GM03348 (cell line): ENCODE measurements at regions not wholly inside any gene's neighbourhood (a gene's known extent, or its start where the extent isn't known, plus 50 kb on each side); places are given as distances from the start of the nearest gene placed in this dataset.

ENCODE experiments used
- DNase-seq: peaks from one replicate; pipeline ENCODE4 v3.0.0; 2012; ENCODE audit warnings: low spot score

DNA sequence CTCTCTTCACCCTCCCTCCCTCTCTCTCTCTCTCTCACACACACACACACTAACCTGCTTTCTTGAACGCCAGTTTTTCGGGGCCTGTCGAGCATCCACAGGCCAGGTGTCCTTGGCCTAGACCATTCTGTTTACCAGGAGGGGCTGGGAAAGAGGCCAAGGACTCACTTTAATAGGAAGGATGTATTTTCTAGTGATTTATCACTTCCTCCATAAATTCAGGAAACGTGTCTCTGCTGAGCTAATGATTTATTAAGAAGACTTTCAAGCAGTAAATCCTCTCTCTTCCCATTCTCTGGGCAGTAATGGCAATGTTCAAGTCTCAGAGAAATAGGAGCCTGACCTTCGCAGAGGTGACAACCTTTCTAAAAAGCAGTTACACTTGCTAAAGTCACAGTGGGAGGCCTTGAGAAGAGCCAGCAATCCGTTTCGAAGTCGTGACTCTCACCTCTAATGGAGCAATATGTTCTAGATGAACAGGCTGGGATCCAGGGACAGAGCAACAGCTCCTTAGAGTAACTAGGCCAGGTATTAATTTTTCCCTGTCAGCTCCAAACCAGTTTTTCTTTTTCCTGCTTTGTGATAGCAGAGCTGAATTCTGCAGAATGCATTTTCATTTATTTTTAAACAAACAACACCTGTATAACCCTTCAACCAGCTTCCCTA is 1357.5 kb upstream of the SORCS1 start:
- no peak for DNase-seq

DNA sequence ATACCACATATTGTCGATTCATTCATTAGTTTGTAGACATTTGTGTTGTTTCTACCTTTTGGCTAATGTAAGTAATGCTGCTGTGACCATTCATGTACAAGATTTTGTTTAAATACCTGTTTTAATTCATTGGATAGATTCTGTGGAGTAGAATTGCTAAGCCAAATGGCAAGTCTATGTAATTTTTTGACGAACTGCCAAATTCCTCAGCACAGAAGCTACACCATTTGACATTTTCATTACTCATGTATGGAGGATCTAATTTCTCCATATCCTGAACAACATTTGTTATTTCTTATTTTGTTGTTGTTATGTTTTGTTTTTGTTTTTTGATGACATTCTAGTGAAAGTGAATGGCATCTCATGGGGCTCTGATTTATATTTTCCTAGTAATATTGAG is 1351.3 kb upstream of the SORCS1 start:
- no peak for DNase-seq

DNA sequence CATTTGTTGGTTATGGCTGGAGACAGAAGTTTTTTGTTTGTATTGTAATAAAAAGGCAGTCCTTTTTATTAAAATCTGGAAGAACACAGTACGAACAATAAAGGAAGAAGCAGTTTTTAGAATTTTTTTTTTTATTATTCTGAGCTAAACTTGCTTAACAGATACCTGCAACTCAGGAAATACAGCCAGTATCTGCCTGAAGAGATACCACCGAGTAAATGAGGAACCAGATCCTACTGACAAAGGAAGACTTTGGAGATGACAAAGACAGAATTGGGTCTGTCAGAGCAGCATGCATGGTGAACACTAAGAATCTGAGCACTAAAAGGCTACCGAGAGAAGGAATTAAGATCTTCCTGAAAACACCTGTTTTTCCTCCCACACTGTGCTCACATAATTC is 1335.9 kb upstream of the SORCS1 start:
- no peak for DNase-seq

DNA sequence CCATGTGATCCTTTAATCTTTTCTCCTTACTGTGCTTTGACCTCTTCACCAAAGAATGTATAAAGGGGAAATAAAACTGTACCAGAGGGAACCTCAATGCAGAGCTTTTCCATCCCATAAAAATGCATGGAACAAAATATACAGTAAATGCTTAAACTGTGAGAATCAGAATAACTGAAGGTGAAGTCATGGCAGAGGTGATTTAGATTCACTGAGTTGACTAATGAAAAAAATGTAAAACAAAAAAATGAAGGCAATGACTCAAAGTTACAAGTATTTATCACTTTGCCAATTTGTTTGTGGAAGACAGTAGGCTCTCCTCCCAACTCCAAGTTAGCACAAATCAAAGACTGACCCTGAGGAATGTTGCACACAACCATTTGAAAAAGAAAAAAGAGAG is 1331.6 kb upstream of the SORCS1 start:
- peak; percentile 44 for DNase-seq

DNA sequence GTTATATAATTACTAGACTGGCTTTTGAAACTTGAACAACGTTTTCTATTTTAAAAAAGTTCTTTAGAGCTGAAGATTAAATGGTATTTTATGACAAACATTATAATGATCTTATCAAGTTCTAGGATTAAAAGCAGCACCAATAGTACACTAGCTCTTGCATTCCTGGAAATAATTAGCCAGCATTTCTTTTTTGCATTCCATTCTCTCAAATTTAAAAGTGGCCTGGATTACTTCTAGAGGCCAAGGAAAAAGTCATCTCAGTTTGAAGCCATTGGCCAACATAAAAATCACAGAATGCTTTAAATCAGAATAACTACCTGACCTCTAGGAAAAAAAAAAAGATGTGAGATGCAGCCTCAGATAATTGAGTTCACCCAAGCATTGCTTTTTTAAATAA is 1326.4 kb upstream of the SORCS1 start:
- DNase-seq: peak; percentile 21

DNA sequence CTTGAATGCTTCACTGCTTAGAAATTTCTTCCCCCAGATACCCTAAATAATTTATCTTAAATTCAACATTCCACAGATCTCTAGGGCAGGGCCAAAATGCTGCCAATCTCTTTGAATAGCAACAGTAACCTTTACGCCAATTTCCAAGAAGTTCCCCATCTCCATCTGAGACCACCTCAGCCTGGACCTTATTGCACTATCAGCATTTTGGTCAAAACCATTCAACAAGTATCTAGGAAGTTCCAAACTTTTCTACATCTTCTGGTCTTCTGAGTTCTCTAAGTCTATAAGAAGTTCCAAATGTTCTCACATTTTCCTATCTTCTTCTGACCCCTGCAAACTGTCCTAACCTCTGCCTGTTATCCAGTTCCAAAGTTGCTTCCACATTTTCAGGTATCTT is 1306.9 kb upstream of the SORCS1 start:
- no peak for DNase-seq

DNA sequence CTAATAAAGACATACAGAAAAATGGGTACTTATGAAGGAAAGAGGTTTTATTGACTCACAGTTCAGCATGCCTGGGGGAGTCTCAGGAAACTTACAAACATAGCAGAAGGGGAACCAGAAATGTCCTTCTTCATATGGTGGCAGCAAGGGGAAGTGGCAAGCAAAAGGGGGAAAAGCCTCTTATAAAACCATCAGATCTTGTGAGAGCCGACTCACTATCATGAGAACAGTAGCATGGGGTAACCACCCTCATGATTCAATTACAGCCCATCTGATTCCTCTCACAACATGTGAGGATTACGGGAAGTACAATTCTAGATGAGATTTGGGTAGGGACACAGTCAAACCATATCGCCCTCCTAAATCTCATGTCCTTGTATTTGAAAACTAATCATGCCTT is 1305.4 kb upstream of the SORCS1 start:
- no peak for DNase-seq

DNA sequence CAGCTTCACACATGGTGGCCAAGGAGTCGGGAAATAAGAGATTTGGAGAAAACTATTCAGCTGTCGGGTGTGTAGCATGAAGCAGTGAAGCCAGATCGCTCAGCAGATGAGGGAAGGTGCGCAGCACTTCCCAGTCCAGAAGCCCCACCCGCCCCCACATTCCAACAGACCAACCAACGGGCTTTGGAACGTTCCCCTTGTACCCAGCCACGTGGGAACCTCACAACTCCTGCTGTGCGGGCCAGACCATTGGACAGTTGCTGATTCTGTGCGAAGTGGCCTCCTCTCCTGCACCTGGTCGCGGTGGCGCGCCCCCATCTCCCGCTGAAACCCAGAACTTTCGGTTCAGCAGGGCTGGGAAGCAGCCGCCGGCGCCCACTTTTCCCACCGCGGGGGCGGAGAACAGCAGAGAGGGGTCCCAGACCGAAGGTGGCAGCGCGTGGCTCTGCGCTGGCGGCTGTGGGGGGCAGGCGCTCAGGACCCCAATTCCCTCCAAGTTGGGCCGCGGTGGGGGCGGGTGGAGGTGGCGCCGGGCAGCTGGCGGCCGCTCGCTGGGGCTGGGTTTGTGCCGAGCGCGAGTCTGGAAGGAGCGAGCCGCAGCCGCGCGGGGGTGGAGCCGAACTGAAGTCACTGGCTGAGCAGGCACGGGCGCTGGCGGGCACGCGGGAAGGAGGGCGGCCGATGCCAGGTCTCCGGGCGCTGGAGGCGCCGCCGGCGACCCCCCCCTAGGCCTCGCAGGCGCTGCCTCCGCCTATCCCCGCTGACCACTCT is 1301.5 kb upstream of the SORCS1 start:
- peak; percentile 88 for DNase-seq

DNA sequence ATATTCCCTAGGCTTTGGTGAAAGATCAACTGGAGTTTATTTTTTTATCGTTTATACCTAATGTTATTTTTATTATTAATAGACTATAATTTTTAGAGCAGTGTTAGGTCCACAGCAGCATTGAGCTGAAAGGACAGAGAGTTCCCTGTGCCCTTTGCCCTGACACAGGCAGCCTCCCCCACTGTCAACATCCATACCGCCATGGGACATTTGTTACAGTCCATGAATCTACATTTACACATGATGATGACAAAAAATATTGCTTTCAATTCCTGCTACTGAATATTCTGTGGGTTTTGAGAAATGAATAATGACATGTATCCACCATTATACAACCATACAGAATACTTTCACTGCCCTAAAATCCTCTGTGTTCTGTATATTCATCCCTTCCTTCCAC is 1297.5 kb upstream of the SORCS1 start:
- no peak for DNase-seq

DNA sequence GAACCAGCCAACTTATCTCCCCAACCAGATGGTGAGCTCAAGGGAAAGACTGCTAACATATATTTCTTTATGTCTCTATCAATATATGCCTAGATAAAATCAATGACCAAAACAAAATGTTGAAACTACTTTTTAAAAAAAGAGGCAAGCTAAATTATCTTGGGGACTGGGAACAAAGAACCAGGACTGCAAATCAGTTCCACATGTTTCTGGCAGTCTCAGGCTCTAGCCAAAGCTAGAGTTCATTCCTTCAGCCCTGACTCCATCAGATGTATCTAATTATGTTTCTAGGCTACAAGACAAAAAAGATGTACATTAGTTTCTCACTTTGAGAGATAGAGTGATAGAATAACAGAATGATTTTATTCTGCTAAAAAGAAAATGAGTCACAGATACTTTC is 1290.3 kb upstream of the SORCS1 start:
- peak; percentile 69 for DNase-seq

DNA sequence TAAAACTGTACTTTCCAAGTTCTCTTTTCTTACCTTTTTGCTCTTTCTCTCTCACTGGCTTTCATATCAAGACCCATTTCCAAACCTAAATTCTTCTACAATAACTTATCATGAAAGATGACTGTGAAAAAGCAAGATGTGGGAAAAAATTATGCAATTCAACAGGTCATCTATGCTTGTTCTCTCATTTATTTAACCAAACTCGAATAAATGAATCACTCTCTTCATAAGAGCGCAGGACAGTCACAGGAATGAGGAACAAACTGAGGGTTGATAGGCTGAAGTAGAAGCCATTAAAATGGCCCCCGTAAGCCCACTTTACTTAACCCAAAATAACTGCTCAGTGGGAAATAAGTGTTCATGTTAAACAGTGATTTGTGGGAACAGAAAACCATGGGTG is 1289.7 kb upstream of the SORCS1 start:
- DNase-seq: no peak

DNA sequence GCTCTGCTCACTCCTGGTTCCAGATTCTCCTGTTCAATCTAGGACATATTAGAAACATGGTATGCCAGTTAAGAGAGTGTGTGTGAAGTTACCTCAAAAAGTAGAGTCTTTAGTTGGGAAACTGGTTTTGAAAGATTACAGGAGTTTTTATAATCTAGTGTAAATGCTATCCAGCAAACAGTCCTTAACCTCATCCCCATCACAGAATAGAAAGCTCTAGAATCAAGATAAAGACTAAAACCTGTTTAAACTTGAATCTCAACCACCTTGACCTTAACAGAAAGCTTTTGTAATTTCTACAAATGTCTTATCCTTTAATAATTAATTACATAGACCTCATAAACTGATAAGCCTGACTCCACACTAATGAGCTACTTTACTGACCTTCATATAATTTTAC is 1288.7 kb upstream of the SORCS1 start:
- no peak for DNase-seq

DNA sequence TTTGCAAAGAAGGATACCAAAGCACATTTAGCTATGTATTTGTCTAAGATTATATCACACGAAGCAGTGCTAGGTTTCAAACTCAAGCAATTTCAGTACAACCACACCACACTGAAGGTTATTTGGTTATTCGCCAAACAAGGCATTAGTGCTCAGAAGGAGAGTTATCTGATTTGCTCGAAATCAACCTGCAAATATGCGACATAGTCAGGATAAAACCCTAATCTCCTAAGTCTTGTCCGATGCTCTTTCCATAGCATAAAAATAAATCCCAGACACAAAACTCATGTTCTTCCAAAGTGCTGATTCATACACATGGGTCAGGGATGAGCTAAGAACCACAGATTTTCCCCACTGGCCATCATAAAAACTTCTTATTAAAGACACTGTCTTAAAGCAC is 1288.0 kb upstream of the SORCS1 start:
- peak; percentile 11 for DNase-seq

DNA sequence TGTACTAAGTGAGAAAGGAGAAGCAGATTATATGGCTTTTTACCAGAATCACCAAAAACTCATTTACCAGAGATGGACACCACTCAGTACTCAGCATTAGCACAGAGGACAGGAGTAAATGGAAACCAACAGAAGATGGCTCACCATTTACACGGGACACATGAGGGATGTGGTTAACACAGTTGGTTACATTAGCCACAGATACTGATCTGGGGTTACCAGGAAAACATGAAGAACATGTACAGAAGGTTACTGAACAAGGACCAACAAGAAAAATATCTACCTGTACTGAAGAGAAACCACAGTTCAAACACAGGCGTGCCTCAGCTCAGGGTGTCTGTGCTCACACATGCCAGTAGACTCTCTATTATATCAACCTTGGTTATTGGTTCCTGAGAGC is 1285.8 kb upstream of the SORCS1 start:
- no peak for DNase-seq

DNA sequence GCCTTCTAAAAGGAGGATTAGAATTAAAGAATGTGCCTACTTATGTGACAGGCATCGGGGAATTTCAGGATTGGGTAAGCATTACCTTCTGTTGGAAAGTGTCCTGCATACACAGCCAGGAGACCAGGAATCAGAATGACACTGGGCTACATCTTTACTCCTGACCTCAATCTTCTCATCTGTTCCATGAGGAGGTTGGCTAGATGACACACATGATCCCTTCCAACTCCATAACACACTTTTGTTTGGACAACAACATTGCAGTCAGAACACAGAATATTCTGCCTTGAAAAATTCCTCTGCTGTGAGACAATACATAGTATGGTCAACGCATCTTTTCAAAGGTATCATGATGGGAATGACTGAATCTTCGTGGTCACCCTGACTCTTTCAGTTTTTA is 1281.2 kb upstream of the SORCS1 start:
- no peak for DNase-seq

DNA sequence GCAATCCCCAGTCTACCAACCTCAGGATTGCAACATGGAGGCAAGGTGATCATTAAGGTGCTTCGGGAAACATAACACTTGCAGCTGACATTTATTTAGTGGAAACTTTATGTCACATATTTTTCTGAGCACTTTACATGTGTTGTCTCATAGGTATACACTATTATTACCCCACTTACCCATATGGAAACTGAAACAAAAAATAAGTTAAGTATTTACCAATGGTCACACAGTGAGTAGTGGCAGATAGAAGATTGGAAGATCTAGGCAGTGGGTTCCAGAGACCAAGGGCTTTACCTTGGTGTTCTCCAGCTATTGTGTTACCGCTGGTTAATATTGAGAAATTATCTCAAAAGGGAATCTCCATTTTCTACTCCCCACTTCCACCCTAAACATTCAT is 1279.1 kb upstream of the SORCS1 start:
- DNase-seq: no peak

DNA sequence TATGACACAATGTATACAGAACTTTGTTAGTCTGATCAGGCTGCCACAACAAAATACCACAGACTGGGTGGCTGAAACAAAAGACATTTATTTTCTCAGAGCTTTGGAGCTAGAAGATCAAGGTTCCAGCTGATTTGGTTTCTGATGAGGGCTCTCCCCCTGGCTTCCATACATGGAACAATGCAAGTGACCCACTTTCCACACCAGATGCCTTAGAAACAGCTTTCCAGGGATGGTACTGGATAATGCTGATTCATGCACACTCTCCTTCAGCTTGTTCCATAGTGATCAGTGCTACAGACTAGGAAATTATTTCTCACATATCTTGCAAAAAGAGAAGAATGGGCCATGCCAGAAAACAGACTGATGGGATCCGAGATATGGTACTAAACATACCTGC is 1274.9 kb upstream of the SORCS1 start:
- peak; percentile 17 for DNase-seq

DNA sequence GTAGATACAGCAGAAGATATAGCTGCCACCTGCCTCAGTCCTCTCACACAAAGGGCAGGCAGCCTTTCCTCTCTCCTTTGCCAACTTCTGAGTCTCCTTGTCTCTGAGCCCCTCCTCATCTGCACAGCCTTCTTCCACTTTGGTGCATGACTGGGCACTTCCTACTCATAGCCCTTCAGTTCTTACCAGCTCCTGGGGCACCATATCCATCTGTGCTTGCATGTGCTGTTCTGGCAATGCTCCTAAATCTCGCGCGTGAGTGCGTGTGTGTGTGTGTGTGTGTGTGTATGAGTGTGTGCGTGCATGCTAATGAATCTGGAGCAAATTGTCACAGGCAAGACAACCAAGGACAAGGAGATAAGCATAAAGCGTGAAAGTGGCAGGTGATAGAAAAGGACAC is 1271.6 kb upstream of the SORCS1 start:
- DNase-seq: no peak

DNA sequence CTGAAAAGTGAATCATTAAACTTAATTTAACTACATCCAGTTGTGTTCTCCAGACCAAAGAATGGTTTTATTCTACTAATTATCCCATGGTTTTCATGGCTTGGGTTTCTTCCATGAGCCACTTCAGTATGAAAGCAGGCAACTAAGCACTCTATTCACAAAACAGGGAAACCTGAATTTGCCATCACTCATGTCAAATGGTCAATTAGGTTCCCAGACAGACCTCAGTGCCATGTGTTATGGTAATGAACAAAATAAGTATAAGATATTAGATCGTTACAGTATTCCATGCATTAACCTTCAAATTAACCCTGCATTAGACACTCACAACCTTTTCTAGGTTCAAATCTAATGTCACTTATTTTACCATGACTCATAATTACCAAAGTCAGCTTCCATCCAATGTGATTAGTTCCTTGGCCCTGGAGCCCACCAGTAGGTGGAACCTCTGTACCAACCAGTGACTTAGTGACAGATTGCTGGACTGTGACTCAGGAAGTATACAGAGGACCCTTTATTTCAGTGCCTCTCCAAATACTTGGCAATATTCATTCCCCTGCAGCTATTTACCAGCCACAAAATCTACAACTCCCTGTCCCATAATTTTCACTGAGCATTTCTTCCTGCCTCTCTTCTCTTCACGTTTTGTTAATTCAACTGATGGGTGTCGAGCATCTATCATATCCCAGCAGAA is 1270.2 kb upstream of the SORCS1 start:
- no peak for DNase-seq

DNA sequence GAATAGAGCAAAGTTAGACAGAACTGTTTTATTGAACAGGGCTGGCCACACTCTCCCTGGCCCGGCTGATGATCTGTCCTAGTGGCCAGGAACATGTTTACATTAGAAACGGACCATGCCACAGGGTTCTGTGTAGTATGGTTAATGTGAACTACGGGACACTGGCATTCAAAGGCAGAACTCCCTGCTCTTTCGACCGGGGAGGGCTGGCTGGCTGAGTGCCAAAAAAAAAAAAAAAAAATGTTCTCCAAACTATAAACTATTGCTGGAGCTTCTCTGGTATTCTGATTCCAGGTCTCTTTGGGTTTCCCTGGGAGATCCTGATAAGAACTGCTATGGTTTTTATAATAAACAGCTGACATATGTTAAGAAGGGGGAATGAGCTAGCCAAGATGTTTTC is 1262.6 kb upstream of the SORCS1 start:
- peak; percentile 3 for DNase-seq

DNA sequence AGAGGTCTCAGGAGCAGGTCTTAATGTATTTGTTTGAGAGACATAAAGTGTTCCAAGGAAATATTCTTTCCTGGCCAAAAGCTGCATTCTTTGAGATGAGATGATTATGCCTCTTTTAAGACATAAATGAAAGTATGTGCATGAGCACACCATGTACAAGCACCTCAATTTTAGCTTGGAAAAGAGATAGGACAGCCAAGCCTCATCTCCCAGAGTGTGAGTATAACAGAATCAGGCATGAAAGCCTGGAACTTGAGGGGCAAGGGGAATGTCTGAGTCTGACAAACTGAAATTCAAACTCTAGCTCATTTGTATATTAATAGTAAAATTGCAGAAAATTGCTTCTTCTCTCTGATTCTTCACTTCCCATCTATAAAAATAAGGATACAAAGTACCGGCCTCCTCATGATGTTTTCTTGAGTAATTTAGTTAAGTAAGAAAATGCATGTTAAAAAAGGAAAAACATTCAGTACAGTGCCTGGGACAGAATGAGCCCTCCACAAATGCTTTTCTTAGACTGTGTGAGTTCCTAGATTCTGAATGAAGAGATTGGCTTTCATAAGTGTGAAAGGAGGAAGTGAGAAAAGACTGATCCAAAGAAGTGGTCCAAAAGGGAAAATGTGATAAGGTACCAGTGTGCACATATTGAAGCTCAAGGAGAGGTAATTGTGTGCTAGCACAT is 1260.9 kb upstream of the SORCS1 start:
- DNase-seq: no peak

DNA sequence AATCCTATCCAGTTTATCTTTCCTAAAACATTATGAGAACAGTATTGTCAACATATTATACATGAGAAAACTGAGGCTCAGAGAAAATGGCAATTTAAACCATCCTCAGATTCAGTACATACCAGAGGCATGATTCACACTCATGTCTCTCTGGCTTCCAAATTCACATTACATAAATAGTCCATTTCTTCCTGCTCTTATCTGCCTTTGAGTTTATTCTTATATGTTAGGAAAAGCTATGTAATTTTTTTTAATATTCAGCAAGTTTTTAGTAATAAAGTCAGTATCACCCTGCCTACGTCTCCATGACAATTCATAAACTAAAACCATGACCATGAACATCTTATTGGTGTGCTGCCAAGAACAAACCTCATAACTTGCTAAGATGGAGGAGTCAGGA is 1260.2 kb upstream of the SORCS1 start:
- DNase-seq: peak; percentile 59

DNA sequence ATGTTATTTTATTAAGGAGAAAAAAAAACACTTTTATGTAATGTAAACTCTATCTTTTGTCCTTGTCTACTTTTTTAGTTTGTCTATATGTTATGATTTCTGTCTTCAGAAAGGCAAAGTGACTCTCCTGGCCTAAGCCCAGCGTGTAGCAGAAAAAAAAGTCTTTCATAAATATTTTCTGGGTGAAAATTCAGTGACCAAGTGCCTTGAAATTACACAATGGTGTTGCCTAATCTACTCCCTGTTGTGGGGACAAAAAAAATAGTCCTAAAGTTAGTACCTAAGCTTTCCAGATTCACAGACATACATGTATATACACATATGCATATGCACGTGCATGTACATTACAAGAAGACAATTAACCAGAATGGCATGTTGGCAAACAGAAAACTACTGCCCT is 1257.8 kb upstream of the SORCS1 start:
- DNase-seq: peak; percentile 7
